Neural cell (in vitro differentiated cells): ENCODE measurements at regions not wholly inside any gene's neighbourhood (a gene's known extent, or its start where the extent isn't known, plus 50 kb on each side); places are given as distances from the start of the nearest gene placed in this dataset.

Experiments used
- EP300 ChIP-seq: fragments of 450-650 bp; conservative IDR thresholded peaks from 2 replicates; pipeline ENCODE4 v1.6.1; 2014; ENCODE audit warnings: antibody characterized with exemption, mild to moderate bottlenecking, moderate library complexity; ENCODE audit not compliant: poor library complexity, severe bottlenecking
- EZH2 ChIP-seq: fragments of 200-600, 300-800 bp; shearing (Covaris generic), sonication (generic); IDR thresholded peaks from 2 replicates; pipeline ENCODE4 v1.6.1; 2014; ENCODE audit warnings: antibody characterized with exemption, low read length, borderline replicate concordance, mild to moderate bottlenecking; ENCODE audit not compliant: insufficient read depth, poor library complexity, severe bottlenecking
- POLR2AphosphoS5 ChIP-seq: IDR thresholded peaks from 2 replicates; pipeline ENCODE4 v1.6.1; 2012
- TF ChIP-seq, protein P1 (sequence below): fragments of 450-650 bp; IDR thresholded peaks from 2 replicates; pipeline ENCODE4 v1.5.1; 2014; ENCODE audit warnings: antibody characterized with exemption, mild to moderate bottlenecking, moderate library complexity; ENCODE audit not compliant: poor library complexity, severe bottlenecking

- TF ChIP-seq, protein P1, sequence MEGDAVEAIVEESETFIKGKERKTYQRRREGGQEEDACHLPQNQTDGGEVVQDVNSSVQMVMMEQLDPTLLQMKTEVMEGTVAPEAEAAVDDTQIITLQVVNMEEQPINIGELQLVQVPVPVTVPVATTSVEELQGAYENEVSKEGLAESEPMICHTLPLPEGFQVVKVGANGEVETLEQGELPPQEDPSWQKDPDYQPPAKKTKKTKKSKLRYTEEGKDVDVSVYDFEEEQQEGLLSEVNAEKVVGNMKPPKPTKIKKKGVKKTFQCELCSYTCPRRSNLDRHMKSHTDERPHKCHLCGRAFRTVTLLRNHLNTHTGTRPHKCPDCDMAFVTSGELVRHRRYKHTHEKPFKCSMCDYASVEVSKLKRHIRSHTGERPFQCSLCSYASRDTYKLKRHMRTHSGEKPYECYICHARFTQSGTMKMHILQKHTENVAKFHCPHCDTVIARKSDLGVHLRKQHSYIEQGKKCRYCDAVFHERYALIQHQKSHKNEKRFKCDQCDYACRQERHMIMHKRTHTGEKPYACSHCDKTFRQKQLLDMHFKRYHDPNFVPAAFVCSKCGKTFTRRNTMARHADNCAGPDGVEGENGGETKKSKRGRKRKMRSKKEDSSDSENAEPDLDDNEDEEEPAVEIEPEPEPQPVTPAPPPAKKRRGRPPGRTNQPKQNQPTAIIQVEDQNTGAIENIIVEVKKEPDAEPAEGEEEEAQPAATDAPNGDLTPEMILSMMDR = no peak
- TF ChIP-seq POLR2AphosphoS5 = no peak
- TF ChIP-seq EZH2 = no peak
- no peak for TF ChIP-seq EP300
These were observed 685.2 kb upstream of the NCAM2 start for GRCh38 chr21:20313013-20313412.
